ENCODE measurements at regions not wholly inside any gene's neighbourhood (a gene's known extent, or its start where the extent isn't known, plus 50 kb on each side); places are given as distances from the start of the nearest gene placed in this dataset.

GRCh38 chr7:125424721-125425120, 495.1 kb upstream of the POT1 start:
- TF ChIP-seq CTCF (IDR thresholded peaks at IDR 0.05) (no peak), POLR2A (IDR thresholded peaks at IDR 0.05) (no peak)

Measured in adrenal gland (tissue), 5 donors.